ENCODE measurements at regions not wholly inside any gene's neighbourhood (a gene's known extent, or its start where the extent isn't known, plus 50 kb on each side); places are given as distances from the start of the nearest gene placed in this dataset.

- TF ChIP-seq POLR2A (IDR thresholded peaks at IDR 0.05) (no peak), CTCF (IDR thresholded peaks at IDR 0.05) (no peak)
Observed at GRCh38 chr4:17065821-17066220, 167.4 kb upstream of the LDB2 start.
